ENCODE measurements at regions not wholly inside any gene's neighbourhood (a gene's known extent, or its start where the extent isn't known, plus 50 kb on each side); places are given as distances from the start of the nearest gene placed in this dataset.

DNA sequence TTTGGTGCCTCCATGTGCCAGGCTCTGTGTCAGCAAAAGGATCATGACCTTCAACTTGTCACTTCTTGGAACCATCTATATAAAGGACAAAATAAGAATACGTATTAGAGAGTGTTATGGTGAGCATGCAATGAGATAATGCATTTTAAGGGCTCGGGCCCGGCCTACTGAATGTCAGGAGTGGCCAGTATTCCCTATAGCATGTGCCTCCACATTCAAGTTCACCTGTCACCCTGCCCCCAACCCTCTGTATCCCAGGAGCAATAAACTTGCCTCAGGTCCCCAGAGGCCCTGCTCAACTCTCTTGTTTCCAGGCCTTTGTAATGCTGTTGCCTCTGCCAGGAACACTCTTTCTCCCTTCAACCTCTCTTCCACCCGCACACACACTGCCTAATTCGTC is 90.2 kb upstream of the SLC6A11 start:
- H3K4me1 ChIP-seq (ENCODE audit: insufficient read depth, low read length, severe bottlenecking), result no peaks in the 10 kb centered on the region
- H3K79me2 ChIP-seq (ENCODE audit: insufficient read depth, low read length), result no peaks in the 10 kb centered on the region
- no peaks in the 10 kb centered on the region for H4K20me1 ChIP-seq (ENCODE audit: insufficient read depth, low read length)
- no peak overlapping the region for H3K4me2 ChIP-seq (ENCODE audit: low read length)
- no peak overlapping the region for H3K4me3 ChIP-seq (ENCODE audit: low read depth, low read length, poor library complexity, severe bottlenecking)
- TF ChIP-seq EZH2 (IDR thresholded peaks at IDR 0.05; ENCODE audit: borderline replicate concordance, low read length), result no peak
- TF ChIP-seq, protein P1, sequence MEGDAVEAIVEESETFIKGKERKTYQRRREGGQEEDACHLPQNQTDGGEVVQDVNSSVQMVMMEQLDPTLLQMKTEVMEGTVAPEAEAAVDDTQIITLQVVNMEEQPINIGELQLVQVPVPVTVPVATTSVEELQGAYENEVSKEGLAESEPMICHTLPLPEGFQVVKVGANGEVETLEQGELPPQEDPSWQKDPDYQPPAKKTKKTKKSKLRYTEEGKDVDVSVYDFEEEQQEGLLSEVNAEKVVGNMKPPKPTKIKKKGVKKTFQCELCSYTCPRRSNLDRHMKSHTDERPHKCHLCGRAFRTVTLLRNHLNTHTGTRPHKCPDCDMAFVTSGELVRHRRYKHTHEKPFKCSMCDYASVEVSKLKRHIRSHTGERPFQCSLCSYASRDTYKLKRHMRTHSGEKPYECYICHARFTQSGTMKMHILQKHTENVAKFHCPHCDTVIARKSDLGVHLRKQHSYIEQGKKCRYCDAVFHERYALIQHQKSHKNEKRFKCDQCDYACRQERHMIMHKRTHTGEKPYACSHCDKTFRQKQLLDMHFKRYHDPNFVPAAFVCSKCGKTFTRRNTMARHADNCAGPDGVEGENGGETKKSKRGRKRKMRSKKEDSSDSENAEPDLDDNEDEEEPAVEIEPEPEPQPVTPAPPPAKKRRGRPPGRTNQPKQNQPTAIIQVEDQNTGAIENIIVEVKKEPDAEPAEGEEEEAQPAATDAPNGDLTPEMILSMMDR (IDR thresholded peaks at IDR 0.05; ENCODE audit: low read length), result no peak
- no peaks in the 10 kb centered on the region for H3K27me3 ChIP-seq (ENCODE audit: insufficient read depth, low read length)
- no peaks in the 10 kb centered on the region for H3K36me3 ChIP-seq (ENCODE audit: insufficient read depth, low read length)
- H3K9me3 ChIP-seq (ENCODE audit: low read length), result no peaks in the 10 kb centered on the region
- H3K9me2 ChIP-seq (ENCODE audit: low read depth, low read length), result no peaks in the 10 kb centered on the region
- no peak overlapping the region for H3K27ac ChIP-seq (ENCODE audit: low read depth, low read length, poor library complexity, severe bottlenecking)
- no peak overlapping the region for H3K9ac ChIP-seq (ENCODE audit: low read length)
- H3F3A ChIP-seq (ENCODE audit: insufficient read depth, low read length), result no peaks in the 10 kb centered on the region
- no peak overlapping the region for H2AFZ ChIP-seq (ENCODE audit: low read length)

DNA sequence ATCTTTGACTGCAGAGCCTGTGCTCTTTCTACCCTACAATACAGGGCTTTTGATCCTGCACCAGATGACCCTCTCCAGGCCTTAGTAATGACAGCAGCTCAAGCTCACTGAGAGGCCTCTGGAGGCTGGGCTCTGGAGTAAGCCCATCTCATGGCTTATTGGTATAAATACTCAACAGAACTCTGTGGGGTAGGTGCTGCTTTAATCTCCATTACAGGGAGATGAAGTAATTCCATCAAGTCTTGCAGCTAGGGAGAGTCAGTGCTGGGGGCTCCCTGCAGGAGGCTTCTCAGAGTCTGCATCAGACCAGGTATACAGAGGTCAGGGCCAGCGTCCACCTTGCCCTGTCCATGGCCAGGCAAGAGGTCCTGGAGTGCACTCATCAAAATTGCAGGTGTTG is 89.2 kb upstream of the SLC6A11 start:
- Histone ChIP-seq H3K36me3 (ENCODE audit: insufficient read depth, low read length) (no peaks in the 10 kb centered on the region), H3K9me3 (ENCODE audit: low read length) (no peaks in the 10 kb centered on the region), H3K4me1 (ENCODE audit: insufficient read depth, low read length, severe bottlenecking) (no peaks in the 10 kb centered on the region), H4K20me1 (ENCODE audit: insufficient read depth, low read length) (no peaks in the 10 kb centered on the region), H3K4me3 (ENCODE audit: low read depth, low read length, poor library complexity, severe bottlenecking) (no peak overlapping the region), H3F3A (ENCODE audit: insufficient read depth, low read length) (no peaks in the 10 kb centered on the region), H3K27ac (ENCODE audit: low read depth, low read length, poor library complexity, severe bottlenecking) (no peak overlapping the region), H3K4me2 (ENCODE audit: low read length) (no peak overlapping the region), H3K79me2 (ENCODE audit: insufficient read depth, low read length) (no peaks in the 10 kb centered on the region), H3K9me2 (ENCODE audit: low read depth, low read length) (no peaks in the 10 kb centered on the region), H3K9ac (ENCODE audit: low read length) (no peak overlapping the region), H3K27me3 (ENCODE audit: insufficient read depth, low read length) (no peaks in the 10 kb centered on the region), H2AFZ (ENCODE audit: low read length) (no peak overlapping the region)
- TF ChIP-seq EZH2 (IDR thresholded peaks at IDR 0.05; ENCODE audit: borderline replicate concordance, low read length), result no peak
- TF ChIP-seq, protein P1 (IDR thresholded peaks at IDR 0.05; ENCODE audit: low read length), result no peak

DNA sequence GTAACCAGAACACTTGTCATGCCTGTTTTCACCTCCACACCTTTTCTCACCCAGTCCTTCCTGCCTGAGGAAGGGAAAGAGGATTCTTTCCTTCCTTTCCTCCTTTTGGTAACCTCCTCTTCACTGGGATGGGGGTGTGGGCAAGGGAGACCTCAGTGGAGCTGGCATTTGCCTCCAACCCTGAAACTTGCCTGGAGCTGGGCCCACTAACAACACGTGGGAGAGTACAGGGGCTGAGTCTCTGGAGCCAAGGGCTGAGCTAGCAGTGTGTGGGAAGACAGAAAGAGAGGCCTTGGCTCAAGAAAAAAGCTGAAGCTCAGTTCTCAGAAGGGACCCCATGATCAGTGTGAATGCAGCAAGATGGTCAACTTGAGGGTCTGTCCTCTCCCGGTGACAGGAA is 86.6 kb upstream of the SLC6A11 start:
- Histone ChIP-seq H3K9me2 (ENCODE audit: low read depth, low read length) (no peaks in the 10 kb centered on the region), H3K9ac (ENCODE audit: low read length) (no peak overlapping the region), H3K4me1 (ENCODE audit: insufficient read depth, low read length, severe bottlenecking) (no peaks in the 10 kb centered on the region), H3K4me3 (ENCODE audit: low read depth, low read length, poor library complexity, severe bottlenecking) (no peak overlapping the region), H3K36me3 (ENCODE audit: insufficient read depth, low read length) (no peaks in the 10 kb centered on the region), H4K20me1 (ENCODE audit: insufficient read depth, low read length) (no peaks in the 10 kb centered on the region), H2AFZ (ENCODE audit: low read length) (no peak overlapping the region), H3K4me2 (ENCODE audit: low read length) (no peak overlapping the region), H3F3A (ENCODE audit: insufficient read depth, low read length) (no peaks in the 10 kb centered on the region), H3K79me2 (ENCODE audit: insufficient read depth, low read length) (no peaks in the 10 kb centered on the region), H3K27ac (ENCODE audit: low read depth, low read length, poor library complexity, severe bottlenecking) (no peak overlapping the region), H3K27me3 (ENCODE audit: insufficient read depth, low read length) (no peaks in the 10 kb centered on the region), H3K9me3 (ENCODE audit: low read length) (peaks cover 10% of the 10 kb centered on the region)
- TF ChIP-seq EZH2 (IDR thresholded peaks at IDR 0.05; ENCODE audit: borderline replicate concordance, low read length), result no peak
- TF ChIP-seq, protein P1 (IDR thresholded peaks at IDR 0.05; ENCODE audit: low read length), result no peak

Measured in OCI-LY1 (cell line).